ENCODE measurements at regions not wholly inside any gene's neighbourhood (a gene's known extent, or its start where the extent isn't known, plus 50 kb on each side); places are given as distances from the start of the nearest gene placed in this dataset.
A peak's percentile ranks its signal among the peaks of the same experiment; 100 is the strongest.
"Not testable (repeated sequence)": the region's sequence is repeated elsewhere in the genome, so short reads cannot be mapped to it uniquely, and the experiment has no call there.

GRCh38 chr4:37771771-37772170 lies 54.7 kb upstream of the PGM2 start:
- DNase-seq, result no peak

GRCh38 chr4:37770016-37770415 lies 56.5 kb upstream of the PGM2 start:
- DNase-seq, result peak; percentile 84

GRCh38 chr4:37769391-37769989 lies 57.0 kb upstream of the PGM2 start:
- no peak for DNase-seq

GRCh38 chr4:37767546-37767945 lies 58.9 kb upstream of the PGM2 start:
- DNase-seq, result peak; percentile 45

- no peak for DNase-seq
These were observed 59.5 kb upstream of the PGM2 start for GRCh38 chr4:37767019-37767418.

GRCh38 chr4:37765741-37766140 lies 60.7 kb upstream of the PGM2 start:
- DNase-seq, result no peak

GRCh38 chr4:37763831-37764230 lies 62.7 kb upstream of the PGM2 start:
- DNase-seq, result no peak

- no peak for DNase-seq
These were observed 63.5 kb upstream of the PGM2 start for GRCh38 chr4:37762991-37763368.

- DNase-seq, result no peak
These were observed 64.0 kb upstream of the PGM2 start for GRCh38 chr4:37762294-37762990.

GRCh38 chr4:37760840-37761239 lies 65.6 kb upstream of the PGM2 start:
- DNase-seq, result no peak

- DNase-seq, result no peak
These were observed 66.7 kb upstream of the PGM2 start for GRCh38 chr4:37759833-37760232.

- DNase-seq, result peak; percentile 70
These were observed 68.3 kb upstream of the PGM2 start for GRCh38 chr4:37758226-37758625.

GRCh38 chr4:37757761-37758160 lies 68.7 kb upstream of the PGM2 start:
- DNase-seq, result no peak

- DNase-seq, result no peak
These were observed 69.4 kb upstream of the PGM2 start for GRCh38 chr4:37757121-37757520.

GRCh38 chr4:37754410-37755185 lies 68.4 kb upstream of the RELL1 start:
- no peak for DNase-seq

GRCh38 chr4:37749398-37749988 lies 63.3 kb upstream of the RELL1 start:
- DNase-seq, result no peak

GRCh38 chr4:37748485-37748884 lies 62.3 kb upstream of the RELL1 start:
- no peak for DNase-seq

- no peak for DNase-seq
These were observed 61.7 kb upstream of the RELL1 start for GRCh38 chr4:37747772-37748330.

- not testable (repeated sequence) for DNase-seq
These were observed 60.7 kb upstream of the RELL1 start for GRCh38 chr4:37746852-37747251.

- DNase-seq, result peak; percentile 14
These were observed 59.8 kb upstream of the RELL1 start for GRCh38 chr4:37745946-37746345.

GRCh38 chr4:37742149-37742548 lies 56.0 kb upstream of the RELL1 start:
- no peak for DNase-seq

GRCh38 chr4:37741564-37741963 lies 55.4 kb upstream of the RELL1 start:
- DNase-seq, result no peak

GRCh38 chr4:37740546-37740945 lies 54.4 kb upstream of the RELL1 start:
- DNase-seq, result no peak
